ENCODE measurements at regions not wholly inside any gene's neighbourhood (a gene's known extent, or its start where the extent isn't known, plus 50 kb on each side); places are given as distances from the start of the nearest gene placed in this dataset.

DNA sequence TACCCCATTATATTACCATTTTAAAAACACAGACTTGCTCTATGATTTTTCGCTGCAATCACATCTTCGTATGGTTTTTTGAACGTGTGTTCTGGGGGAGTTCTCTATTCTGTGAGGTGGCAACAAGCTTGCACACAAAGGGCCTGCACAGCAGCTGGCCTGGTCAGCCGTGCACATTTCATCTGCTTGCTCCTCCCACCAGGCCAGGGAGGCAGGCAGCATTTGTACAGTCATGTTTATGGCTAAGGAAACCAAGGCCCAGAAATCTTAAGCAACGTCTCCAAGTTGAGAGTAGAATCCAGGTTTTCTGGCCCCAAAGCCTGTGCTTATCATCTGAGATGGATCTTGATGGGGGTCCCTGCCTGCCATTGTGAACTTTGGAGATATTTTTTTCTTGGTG, 106.4 kb upstream of the SMIM21 start:
- DNase-seq (ENCODE audit: low read depth), result peak; percentile 58

DNA sequence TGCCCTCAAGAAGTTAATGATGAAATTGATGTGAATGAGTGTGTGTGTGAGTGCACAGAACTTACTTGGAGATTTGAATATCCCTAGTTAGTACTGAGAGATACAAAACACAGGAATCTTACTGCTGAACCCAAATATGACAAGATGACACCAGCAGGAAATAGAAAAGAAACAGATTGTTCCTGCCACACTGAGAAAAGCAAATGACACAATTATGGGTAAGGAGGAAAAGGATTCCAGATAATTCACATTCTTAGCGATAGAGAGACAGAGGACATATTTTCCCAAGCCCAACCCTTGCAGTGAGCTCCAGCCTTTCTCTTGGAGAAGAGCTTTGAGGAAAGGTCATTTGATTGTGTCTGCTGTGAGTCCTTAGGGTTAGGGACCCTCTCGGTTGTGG, 105.7 kb upstream of the SMIM21 start:
- DNase-seq (ENCODE audit: low read depth), result no peak

DNA sequence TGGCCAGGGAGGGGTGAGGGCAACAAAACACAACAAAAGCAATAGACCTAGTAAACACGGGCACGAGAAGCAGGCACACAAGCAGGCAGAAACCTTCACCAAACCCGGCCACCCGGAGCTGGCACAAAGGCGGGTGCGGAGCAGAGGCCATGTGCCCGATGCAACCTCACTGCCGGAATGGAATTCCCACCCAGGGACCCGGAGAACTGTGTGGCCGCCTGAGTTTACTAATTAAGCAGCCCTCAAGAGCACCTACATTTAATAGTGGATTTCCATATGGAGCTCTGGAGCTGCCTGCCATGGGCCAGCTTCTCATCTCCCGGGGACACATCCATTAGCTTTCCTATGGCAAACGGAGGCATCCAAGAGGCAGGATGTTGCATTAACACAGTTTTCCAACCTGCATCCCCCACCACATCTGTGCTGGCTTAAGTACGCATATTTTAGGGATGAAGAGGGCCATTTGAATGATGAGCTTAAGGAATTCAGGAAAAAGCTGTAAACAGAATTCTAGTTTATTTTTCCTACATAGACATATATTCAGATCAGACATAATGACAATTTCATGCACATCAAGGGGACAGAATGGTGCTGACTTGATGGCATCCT, 104.5 kb upstream of the SMIM21 start:
- no peak for DNase-seq (ENCODE audit: low read depth)

DNA sequence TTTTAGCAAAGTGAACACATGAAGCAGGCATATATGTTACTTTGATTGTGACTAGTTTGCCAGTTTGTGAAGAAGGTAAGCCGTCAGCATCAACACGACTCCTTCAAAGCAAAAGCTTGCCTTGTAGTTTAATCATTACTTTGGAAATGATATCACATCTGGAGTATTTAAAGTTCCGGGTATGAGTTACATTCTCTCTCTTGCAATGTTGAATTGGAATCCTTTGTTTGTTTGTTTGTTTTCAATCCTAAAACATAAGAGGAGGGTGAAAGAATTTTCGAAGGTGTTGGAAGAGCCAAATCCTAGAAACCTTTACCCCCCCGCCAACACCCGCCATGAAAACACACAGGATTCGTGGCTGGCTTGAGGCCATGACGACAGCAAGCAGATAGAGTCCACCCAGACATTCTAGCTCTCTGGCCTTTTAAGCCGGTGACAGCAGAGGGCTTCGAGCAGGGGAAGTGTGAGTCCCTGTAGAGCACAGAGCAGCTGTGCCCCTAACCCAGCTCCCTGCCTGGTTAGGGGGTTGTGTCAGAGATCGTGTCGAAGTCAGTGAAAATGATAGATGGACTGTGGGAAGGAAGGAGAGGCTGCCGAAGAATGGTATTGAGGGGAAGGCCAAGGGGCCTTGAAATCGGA, 103.8 kb upstream of the SMIM21 start:
- DNase-seq (ENCODE audit: low read depth), result no peak

DNA sequence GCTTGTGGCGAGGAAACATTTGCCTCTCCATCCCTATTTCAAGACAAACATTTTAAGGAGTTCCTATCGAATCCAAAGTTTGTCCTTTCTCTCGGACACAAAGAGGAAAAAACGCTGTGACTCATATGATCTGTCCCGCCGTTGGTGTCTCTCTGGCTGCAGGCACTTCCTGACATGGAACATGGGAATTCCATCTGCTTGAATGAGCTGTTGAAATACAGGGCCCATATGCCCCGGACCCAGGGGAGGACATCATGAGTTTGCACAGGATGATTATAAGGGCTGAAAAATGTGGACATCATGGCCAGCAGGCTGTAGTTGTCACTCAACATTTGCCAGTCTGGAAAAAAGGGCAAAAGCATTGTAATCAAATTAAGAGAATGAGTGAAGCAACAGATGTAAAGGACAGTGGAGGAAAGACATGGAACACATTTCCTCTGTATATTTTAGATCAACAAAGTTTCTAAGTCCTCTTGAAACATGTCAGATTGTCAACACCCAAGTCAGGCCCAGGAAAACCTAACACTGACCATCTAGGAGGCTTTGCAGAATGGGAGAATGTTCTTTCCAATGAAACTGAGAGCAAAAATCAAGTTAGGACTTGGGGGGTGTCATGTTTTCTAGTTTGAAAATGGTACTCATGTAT, 103.2 kb upstream of the SMIM21 start:
- peak; percentile 88 for DNase-seq (ENCODE audit: low read depth)

- no peak for DNase-seq (ENCODE audit: low read depth)
These were observed 102.6 kb upstream of the SMIM21 start for GRCh38 chr18:75530118-75530517.

GRCh38 chr18:75529394-75529793, 101.9 kb upstream of the SMIM21 start:
- DNase-seq (ENCODE audit: low read depth), result no peak

DNA sequence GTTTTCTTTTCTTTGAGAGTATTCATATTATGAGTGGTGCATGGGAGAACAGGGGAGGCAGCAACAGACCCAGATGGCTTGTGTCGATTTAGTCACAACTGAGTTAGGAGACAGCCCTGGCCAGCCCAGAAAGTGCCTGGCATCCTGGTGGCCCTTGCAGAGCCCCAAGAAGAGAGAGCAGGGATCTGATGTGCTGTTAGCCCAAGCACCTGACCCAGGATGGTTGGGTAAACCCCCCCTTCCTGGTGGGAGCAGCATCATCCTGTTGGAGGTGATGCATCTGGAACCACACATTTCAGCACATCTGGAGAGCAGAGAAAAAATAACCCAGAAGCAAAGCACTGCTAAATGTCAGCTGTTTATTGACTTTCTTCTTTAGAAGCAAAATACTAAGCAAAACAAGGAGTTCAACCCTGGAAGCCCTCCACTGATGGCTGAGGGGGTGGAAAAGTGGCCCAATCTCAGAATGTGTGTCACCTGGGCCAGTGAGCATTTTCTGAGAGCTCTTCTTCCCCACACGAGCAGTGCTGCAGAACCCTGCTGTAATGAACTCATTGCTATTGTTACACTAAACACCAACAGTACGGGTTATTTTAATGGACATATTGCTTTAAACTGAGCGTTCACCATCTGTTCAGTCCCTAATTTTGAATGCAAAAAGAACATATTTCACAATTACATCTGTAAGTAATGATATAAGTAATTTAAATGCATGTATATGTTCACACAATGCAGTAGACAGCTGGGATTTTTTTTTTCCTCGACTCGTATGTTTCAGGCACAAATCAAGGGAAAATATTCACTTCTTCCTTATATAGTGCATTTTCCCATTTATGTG, 100.6 kb upstream of the SMIM21 start:
- DNase-seq (ENCODE audit: low read depth), result no peak

GRCh38 chr18:75526038-75526437, 98.5 kb upstream of the SMIM21 start:
- DNase-seq (ENCODE audit: low read depth), result no peak

DNA sequence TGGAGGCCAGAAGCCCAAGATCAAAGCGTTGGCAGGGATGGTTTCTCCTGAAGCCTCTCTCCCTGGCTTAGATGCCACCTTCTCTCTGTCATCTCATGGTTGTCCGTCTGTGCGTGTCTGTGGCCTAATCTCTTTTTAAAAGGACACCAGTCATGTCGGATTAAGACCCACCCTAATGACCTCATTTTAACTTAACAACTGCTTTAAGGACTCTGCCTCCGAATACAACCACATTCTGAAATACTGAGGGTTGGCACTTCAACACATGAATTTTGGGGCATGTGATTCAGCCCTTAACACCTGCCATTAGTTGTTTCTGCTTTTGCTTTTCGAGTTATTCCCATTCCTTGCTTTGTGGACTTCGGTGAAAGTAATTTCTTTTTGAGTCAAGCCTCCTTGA, 97.8 kb upstream of the SMIM21 start:
- DNase-seq (ENCODE audit: low read depth), result no peak

DNA sequence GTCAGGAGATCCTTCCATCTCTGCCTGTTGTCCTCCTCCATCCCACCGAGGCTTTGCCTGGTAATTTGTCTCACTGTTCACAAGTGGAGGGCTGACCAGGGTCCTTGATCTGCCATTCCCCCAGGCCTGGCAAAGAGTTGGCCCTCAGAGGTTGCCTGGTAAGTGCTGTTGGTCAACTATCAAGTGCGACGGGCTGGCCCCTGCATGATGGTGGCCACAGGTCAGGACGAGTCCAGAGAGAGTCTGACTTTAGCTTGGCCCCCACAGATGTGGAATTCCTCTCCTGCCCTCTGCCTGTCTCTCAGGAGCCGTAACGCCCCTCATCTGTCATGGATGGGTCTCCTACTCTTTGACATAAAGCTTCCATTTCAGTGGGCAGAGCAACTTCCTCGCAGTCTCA, 97.3 kb upstream of the SMIM21 start:
- no peak for DNase-seq (ENCODE audit: low read depth)

DNA sequence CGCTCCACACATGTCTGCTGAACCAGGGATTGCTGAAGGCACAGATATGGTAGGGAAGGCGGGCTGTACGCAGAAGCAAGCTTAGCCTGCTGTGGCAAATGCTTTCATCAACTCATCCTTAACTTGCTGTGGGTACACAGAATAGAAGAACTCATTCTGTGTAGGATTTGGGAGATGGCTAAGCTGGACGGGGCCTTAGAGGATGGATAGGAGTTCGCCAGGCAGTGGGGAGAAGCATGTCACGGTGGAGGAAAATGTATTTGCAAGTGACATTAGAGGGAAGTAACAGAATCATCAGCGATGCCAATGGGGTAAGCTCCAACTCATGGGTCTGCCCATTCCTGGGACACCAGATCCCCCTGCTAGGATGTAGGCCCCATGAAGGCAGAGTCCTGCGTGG, 96.7 kb upstream of the SMIM21 start:
- DNase-seq (ENCODE audit: low read depth), result no peak

DNA sequence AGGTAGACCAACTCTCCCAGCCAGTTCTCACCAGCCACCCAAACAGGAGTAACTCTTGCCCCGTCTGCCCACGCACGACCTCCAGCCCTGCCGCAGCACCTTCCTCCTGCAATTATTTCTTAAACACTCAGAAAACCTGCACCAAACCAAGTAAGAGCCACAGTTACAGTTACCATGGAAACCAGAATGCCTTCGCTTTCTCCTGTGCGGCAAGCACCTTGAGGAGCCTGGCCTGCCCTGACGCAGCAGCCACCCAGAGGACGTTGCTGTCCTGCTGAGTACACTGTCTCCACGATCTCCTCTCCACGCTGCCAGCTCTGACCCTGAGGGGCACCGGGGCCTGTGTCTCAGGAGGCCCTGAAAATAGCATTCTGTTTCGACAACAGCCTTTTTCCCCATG, 94.3 kb upstream of the SMIM21 start:
- DNase-seq (ENCODE audit: low read depth), result no peak

- DNase-seq (ENCODE audit: low read depth), result peak; percentile 48
These were observed 90.5 kb upstream of the SMIM21 start for GRCh38 chr18:75518007-75518406.

DNA sequence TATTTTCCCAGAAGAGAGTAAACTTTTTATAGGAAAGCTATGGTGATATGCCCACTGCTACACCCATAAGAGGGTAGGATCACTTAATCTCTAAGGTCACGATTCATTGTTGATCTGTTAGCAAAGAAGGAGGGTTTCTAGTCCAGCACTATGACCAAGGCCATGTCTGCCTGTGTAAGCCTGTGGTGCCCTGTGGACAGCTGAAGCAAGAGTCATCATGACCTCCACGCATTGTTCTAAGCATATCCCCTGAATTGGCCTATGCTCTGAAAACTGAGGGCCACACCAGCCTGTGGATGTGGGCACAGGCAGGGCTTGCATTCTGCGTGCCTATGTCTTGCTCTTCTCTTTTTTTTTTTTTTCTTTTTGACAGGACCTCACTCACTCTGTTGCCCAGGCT, 89.8 kb upstream of the SMIM21 start:
- DNase-seq (ENCODE audit: low read depth), result no peak

- peak; percentile 30 for DNase-seq (ENCODE audit: low read depth)
These were observed 80.1 kb upstream of the SMIM21 start for GRCh38 chr18:75507636-75508035.

GRCh38 chr18:75506913-75507312, 79.4 kb upstream of the SMIM21 start:
- no peak for DNase-seq (ENCODE audit: low read depth)

DNA sequence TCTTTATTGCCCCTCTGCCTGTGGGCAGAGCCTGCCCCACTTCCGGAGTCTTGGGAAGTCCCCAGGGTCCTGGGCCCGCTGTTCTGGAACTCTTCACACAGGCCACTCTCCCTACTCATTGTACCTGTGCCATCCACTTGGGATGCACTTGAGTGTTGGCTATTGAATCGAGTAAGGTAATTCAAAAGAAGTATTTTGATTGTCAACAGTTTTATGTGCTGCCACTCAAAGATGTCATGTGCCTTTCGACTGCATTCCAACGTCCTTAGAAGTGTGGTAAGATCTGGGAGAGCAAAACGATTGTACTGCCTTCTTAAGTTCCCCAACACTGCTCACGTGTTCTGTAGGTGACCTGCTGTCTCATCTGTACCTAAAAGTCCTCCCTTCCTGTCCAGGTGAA, 77.0 kb upstream of the SMIM21 start:
- no peak for DNase-seq (ENCODE audit: low read depth)

GRCh38 chr18:75503615-75504014, 76.1 kb upstream of the SMIM21 start:
- DNase-seq (ENCODE audit: low read depth), result no peak

DNA sequence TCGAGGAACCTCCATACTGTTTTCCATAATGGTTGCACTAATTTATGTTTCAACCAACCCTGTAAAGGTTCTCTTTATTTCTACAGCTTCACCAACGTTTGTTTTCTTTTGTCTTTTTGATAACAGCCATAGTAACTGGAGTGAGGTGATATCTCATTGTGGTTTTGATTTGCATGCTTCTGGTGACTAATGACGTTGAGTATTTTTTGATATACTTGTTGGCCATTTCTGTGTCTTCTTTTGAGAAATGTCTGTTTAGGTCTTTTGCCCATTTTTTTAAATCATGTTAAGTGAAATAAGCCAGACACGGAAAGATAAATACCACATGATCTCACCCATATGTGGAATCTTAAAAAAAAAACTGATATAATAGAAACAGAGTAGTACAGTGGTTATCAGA, 74.8 kb upstream of the SMIM21 start:
- peak; percentile 46 for DNase-seq (ENCODE audit: low read depth)

- DNase-seq (ENCODE audit: low read depth), result no peak
These were observed 73.0 kb upstream of the SMIM21 start for GRCh38 chr18:75500545-75500944.

- DNase-seq (ENCODE audit: low read depth), result no peak
These were observed 70.2 kb upstream of the SMIM21 start for GRCh38 chr18:75497576-75498235.
